Liver (tissue), 3 donors: ENCODE measurements at regions not wholly inside any gene's neighbourhood (a gene's known extent, or its start where the extent isn't known, plus 50 kb on each side); places are given as distances from the start of the nearest gene placed in this dataset.

Source experiments
- FOXA1 ChIP-seq: IDR thresholded peaks from 2 replicates; pipeline ENCODE4 v1.6.1; 2016; ENCODE audit warnings: antibody characterized with exemption
- GABPA ChIP-seq, 2 donors: IDR thresholded peaks in 1 of 2; conservative IDR thresholded peaks in 1 of 2; 2 replicates each; pipeline ENCODE4 v1.6.1; 2016; ENCODE audit warnings: antibody characterized with exemption in 2 of 2, mild to moderate bottlenecking in 1 of 2, moderate library complexity in 1 of 2
- HNF4A ChIP-seq, 2 donors: conservative IDR thresholded peaks; 2 replicates each; pipeline ENCODE4 v1.6.1; 2016; ENCODE audit warnings: antibody characterized with exemption in 2 of 2, mild to moderate bottlenecking in 2 of 2
- HNF4G ChIP-seq: IDR thresholded peaks from 2 replicates; pipeline ENCODE4 v1.6.1; 2016; ENCODE audit warnings: antibody characterized with exemption
- RAD21 ChIP-seq, 2 donors: IDR thresholded peaks; 2 replicates each; pipeline ENCODE4 v1.6.1; 2016; ENCODE audit warnings: antibody characterized with exemption in 2 of 2, mild to moderate bottlenecking in 2 of 2
- RXRA ChIP-seq, 2 donors: IDR thresholded peaks; 2 replicates each; pipeline ENCODE4 v1.6.1; 2017 to 2018; ENCODE audit warnings: antibody characterized with exemption in 2 of 2, mild to moderate bottlenecking in 1 of 2
- SP1 ChIP-seq: IDR thresholded peaks from 2 replicates; pipeline ENCODE4 v1.6.1; 2018; ENCODE audit warnings: antibody characterized with exemption, mild to moderate bottlenecking
- TAF1 ChIP-seq: conservative IDR thresholded peaks from 2 replicates; pipeline ENCODE4 v1.6.1; 2016; ENCODE audit warnings: antibody characterized with exemption, mild to moderate bottlenecking
- TF ChIP-seq, protein P1 (sequence below): fragments of 150-350 bp; IDR thresholded peaks from 2 replicates; pipeline ENCODE4 v1.5.1; 2017; ENCODE audit warnings: improper control_type of control experiment, low read depth, low read length; ENCODE audit not compliant: missing input control
- TF ChIP-seq, protein P2 (sequence below): IDR thresholded peaks from 2 replicates; pipeline ENCODE4 v1.6.1; 2016; ENCODE audit warnings: antibody characterized with exemption, mild to moderate bottlenecking
- TF ChIP-seq, protein P3 (sequence below): IDR thresholded peaks from 2 replicates; pipeline ENCODE4 v1.6.1; 2016; ENCODE audit warnings: antibody characterized with exemption
- donor health status: healthy.
- donor health status: healthy.

DNA sequence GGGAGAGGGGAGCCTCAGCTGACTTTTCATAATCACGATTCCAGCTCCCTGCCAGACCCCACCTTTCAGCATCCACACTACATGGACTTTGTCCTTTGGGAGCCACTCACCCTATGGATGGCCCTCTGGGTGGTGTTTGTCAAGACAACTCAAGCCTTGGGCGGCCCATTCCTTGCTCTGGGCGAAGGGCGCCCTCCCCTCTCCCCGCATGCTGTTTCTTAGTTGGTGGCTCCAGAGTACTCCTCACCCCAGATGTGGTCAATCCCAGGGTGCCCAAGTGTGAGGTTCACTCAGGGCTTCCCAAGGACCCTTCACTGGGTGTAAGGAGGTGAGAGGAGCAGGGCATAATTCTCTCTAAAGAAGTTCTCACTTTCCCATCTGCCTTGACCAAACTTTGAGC is 710.0 kb downstream of the QKI start:
- TF ChIP-seq, protein P1, sequence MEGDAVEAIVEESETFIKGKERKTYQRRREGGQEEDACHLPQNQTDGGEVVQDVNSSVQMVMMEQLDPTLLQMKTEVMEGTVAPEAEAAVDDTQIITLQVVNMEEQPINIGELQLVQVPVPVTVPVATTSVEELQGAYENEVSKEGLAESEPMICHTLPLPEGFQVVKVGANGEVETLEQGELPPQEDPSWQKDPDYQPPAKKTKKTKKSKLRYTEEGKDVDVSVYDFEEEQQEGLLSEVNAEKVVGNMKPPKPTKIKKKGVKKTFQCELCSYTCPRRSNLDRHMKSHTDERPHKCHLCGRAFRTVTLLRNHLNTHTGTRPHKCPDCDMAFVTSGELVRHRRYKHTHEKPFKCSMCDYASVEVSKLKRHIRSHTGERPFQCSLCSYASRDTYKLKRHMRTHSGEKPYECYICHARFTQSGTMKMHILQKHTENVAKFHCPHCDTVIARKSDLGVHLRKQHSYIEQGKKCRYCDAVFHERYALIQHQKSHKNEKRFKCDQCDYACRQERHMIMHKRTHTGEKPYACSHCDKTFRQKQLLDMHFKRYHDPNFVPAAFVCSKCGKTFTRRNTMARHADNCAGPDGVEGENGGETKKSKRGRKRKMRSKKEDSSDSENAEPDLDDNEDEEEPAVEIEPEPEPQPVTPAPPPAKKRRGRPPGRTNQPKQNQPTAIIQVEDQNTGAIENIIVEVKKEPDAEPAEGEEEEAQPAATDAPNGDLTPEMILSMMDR, result no peak
- TF ChIP-seq FOXA1 (no peak), SP1 (no peak), HNF4G (no peak), TAF1 (no peak), GABPA (IDR thresholded peaks at IDR 0.05 in 1 of 2, conservative IDR thresholded peaks at IDR 0.05 in 1 of 2) (no peak), HNF4A (conservative IDR thresholded peaks at IDR 0.05) (no peak), RAD21 (IDR thresholded peaks at IDR 0.05) (no peak), RXRA (IDR thresholded peaks at IDR 0.05) (no peak)
- TF ChIP-seq, protein P2, sequence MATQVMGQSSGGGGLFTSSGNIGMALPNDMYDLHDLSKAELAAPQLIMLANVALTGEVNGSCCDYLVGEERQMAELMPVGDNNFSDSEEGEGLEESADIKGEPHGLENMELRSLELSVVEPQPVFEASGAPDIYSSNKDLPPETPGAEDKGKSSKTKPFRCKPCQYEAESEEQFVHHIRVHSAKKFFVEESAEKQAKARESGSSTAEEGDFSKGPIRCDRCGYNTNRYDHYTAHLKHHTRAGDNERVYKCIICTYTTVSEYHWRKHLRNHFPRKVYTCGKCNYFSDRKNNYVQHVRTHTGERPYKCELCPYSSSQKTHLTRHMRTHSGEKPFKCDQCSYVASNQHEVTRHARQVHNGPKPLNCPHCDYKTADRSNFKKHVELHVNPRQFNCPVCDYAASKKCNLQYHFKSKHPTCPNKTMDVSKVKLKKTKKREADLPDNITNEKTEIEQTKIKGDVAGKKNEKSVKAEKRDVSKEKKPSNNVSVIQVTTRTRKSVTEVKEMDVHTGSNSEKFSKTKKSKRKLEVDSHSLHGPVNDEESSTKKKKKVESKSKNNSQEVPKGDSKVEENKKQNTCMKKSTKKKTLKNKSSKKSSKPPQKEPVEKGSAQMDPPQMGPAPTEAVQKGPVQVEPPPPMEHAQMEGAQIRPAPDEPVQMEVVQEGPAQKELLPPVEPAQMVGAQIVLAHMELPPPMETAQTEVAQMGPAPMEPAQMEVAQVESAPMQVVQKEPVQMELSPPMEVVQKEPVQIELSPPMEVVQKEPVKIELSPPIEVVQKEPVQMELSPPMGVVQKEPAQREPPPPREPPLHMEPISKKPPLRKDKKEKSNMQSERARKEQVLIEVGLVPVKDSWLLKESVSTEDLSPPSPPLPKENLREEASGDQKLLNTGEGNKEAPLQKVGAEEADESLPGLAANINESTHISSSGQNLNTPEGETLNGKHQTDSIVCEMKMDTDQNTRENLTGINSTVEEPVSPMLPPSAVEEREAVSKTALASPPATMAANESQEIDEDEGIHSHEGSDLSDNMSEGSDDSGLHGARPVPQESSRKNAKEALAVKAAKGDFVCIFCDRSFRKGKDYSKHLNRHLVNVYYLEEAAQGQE, result no peak
- TF ChIP-seq, protein P3, sequence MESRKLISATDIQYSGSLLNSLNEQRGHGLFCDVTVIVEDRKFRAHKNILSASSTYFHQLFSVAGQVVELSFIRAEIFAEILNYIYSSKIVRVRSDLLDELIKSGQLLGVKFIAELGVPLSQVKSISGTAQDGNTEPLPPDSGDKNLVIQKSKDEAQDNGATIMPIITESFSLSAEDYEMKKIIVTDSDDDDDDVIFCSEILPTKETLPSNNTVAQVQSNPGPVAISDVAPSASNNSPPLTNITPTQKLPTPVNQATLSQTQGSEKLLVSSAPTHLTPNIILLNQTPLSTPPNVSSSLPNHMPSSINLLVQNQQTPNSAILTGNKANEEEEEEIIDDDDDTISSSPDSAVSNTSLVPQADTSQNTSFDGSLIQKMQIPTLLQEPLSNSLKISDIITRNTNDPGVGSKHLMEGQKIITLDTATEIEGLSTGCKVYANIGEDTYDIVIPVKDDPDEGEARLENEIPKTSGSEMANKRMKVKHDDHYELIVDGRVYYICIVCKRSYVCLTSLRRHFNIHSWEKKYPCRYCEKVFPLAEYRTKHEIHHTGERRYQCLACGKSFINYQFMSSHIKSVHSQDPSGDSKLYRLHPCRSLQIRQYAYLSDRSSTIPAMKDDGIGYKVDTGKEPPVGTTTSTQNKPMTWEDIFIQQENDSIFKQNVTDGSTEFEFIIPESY, result no peak
